ENCODE measurements at regions not wholly inside any gene's neighbourhood (a gene's known extent, or its start where the extent isn't known, plus 50 kb on each side); places are given as distances from the start of the nearest gene placed in this dataset.
"Not testable (repeated sequence)": the region's sequence is repeated elsewhere in the genome, so short reads cannot be mapped to it uniquely, and the experiment has no call there.

DNA sequence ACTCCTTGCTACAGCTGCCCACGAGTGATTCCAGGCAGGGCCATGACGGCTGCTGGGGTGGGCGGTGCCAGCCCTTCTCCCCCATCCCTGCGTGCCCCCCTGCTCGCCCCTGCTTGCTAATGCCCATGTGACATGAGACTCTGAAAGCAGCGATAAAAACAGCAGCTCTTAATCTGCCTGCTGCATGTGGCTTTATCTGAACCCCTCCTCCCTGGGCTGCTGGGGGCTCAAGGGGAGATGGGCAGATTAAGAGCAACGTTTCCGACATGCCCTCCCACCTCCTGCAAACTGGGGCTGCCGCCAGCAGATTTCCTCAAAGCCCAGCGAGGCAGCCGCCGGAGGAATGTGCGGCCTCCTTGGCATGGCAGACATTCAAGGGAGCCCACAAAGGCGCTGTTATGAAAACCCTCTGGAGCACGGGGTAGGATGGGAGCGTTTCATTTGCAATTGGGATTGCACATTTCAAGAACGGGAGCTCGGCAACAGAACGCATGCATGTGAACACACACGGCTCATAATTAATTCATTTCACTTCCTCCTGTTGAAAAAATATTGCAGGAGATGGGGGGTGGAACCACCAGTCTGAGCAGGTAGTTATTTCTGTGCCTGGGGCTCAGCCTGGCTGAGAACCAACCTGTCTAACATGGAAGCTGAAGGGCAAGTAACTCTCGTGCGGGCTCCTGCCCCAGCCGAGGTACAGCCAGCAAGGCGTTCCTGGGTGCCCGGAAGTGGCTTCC is 504.2 kb upstream of the PROK2 start:
- no peak for DNase-seq

DNA sequence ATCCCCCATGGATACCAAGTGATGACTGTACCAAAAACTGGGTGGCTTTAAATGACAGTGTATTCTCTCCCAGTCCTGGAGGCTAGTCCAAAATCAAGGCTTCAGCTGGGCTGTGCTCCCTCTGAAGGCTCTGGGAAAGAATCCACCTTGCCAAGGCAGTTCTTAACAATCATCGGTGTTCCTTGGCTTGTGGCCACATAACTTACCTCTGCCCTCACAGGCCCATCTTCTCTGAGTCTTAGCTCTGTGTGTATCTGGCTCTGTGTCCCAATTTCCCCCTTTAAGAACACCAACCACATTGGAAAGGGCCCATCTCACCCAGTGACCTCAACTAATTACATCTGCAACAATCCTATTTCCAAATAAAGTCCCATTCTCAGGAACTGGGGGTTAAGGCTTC is 503.0 kb upstream of the PROK2 start:
- no peak for DNase-seq

DNA sequence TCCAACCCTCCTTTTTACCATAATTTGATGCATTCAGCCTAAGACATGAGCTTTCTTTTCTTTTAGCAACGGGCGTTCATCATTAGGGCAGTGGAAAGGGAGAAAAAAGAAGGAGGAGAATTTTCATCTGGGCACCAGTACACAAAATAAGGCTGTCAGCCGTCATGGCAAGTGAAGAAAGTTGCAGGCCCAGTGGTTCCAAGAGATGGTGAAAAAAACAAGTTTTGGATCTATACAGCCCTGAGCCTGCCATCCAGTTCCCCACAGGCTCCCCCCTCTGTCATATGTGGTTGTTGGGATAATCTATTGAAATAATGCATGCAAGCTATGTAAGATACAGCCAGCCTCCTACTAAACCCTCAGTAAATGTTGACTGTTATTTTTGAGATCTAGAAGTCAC is 500.6 kb upstream of the PROK2 start:
- no peak for DNase-seq

DNA sequence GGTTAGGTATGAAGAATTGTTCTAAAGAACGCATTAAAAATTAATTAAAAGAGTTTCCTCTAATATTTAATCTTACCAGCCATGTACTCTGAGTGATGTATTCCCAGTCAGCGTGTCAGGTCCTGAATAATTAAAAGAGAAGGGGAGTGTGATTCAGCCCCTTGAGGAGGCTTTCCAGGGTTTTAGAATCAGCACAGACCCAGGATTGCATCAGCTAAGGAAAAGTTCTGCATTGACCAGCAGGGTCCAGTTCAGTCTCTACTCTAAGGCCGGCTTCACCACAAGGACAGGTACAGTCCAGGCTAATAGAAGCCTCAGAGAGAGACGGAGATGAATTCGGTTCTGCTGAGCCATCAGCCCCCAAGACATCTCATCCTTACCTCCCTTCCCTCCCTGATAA is 499.5 kb upstream of the PROK2 start:
- no peak for DNase-seq

DNA sequence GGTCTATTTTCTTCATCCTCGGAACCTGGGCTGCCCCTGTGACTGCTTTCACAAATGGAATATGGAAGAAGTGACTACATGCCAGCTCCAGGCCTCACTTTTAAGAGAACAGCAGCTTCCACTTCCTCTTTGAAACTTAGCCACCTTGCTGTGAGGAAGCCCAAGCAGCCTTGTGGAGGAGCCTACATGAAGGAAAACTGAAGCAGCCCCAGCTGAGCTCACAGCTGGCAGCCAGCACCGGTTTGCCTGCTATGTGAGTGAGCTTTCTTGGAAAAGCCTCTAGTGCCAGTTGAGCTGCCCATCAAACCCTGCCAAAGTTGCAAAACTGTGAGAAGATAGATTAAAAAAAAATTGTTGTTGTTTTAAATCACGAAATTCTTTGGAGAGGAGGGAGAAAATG is 498.0 kb upstream of the PROK2 start:
- DNase-seq: no peak

DNA sequence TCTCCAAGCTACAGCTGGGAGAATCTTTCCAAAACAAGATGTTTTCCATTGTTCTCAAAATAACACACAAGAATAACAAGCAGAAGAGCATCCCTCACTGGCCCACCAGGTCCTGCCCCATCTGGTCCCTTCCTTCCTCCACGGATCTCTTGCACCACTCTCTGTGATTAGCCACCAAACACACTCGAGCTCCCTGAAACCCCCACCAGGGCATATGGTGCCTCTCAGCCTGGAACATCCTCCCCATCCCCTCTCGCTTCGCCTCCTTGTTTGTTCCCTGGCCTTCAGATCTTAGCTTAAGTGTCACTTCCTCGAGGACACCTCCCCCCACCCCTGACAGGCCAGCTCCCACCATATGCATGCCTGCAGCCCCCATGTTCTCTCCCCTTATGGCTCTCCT is 496.6 kb upstream of the PROK2 start:
- no peak for DNase-seq

DNA sequence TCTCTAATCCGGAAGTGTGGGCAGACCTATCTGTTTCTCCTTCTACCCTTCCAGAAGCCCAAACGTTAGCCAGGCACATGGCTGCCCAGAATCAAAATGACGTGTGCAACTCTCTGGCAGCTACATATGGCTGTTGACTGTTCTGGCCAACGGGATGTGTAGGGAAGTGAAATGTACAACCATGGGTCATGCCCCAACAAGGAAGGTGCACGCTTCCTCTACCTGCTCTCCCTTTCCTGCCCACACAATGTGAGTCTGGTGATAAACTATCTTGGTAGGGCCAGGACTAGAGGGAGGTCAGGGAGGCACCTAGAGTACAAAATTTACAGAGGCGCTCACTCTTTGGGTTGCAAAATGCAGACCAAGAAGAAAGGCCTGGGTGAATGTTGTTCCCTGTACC is 495.9 kb upstream of the PROK2 start:
- DNase-seq: no peak

DNA sequence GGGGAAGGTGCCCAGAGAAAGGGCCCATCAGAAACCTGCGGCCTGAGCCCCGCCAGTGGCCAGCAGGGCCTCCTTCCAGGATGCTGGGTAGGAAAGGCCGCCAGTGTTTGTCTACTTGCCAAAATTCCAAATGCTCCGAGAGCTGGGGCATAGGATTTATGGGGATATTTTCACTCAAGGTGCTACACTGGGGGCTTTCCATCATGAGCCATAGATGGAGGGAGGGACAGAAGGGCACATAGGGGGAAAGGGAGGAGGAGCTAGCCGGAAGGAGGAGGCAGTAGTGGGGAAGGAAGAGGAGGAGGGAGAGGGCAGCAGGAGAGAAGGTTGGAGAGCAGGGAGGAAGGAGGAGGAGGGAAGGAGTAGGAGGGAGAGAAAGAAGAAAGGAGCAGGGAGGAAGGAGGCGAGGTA is 494.7 kb upstream of the PROK2 start:
- DNase-seq: no peak

DNA sequence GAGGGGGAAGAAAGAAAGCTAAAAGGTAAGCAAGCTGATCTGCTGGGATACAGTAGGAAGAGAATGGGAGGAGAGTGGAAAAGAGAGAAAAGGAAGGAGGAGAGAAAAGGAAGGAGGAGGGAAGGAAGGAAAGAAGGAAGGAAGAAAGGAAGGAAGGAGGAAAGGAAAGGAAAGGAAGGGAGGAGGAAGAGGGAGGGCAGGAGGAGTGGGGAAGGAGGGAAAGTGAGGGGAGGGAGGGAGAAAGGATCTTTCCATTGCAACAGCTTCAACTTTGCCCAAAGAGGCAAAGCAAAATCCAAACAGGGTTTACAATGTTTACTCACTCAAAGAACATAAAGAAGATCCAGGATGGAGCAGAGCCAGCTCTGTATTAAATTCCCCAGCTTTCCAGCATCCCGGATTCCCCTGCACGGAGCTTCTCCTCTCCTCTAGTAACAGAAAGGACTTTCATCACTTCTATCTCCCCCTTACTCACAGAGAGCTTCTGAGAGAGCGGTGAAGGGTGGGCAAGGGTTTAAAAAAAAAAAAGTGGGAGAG is 494.2 kb upstream of the PROK2 start:
- no peak for DNase-seq

DNA sequence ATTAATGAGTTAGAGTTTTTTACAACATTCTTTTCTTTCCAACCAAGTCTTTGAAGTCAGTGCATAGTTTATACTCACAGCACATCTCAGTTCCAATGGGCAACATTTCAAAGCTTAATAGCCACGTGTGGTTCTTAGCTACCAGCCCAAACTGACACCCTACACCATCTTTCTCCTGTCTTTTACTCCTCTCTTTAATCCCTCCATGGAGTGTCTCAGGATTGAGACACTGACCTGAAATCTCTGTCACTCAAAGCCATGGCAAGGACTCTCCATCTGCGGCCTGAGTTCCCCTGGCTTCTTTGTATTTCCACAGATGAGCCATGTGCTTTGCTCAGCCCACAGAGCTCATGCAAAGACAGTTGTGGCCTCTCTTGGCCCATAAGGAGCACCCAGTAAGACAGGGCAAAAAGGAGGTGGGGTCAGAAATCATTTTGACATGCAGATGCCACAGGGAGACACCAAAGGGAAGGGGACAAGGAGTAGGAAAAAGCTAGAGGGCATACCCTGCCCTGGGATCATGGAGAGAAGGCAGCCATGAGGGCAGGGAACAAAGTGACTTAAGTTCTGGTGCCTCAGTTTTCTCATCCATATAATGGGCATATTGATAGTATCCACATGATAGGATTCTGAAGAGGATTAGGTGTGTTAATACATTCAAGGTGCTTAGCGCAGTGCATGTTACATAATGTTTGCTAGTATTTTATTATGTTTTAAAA is 493.6 kb upstream of the PROK2 start:
- DNase-seq: no peak

DNA sequence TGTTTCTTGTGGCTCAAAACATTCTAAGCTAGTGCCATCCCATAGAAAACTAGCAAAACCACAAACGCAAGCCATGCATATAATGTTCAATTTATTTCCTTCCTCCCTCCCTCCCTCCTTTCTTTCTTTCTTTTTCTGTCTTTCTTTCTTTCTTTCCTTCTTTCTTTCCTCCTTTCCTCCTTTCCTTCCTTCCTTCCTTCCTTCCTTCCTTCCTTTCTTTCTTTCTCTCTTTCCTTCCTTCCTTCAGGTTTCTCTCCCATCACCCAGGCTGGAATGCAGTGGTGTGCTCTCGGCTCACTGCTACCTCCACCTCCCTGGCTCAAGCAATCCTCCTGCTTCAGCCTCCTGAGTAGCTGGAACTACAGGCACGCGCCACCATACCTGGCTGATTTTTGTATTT is 492.8 kb upstream of the PROK2 start:
- DNase-seq: no peak

DNA sequence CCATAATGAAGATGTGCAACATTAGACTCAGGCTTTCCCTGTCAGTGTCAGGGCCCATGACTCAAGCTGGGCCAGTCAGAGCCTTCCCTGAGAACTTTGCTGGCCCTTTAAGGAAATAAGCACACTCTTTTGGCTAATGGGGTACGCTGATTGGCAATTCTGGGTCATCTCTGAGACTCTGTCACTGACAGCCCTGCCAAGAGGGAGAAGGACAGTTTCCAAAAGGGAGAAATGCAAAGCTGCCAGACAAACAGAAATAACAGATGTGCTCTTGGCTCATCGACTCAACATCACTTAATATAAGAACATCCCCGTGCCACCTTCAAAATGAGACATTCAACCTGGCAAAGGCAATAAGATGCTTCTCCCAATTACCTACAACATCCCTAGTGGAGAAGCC is 491.9 kb upstream of the PROK2 start:
- DNase-seq: no peak

DNA sequence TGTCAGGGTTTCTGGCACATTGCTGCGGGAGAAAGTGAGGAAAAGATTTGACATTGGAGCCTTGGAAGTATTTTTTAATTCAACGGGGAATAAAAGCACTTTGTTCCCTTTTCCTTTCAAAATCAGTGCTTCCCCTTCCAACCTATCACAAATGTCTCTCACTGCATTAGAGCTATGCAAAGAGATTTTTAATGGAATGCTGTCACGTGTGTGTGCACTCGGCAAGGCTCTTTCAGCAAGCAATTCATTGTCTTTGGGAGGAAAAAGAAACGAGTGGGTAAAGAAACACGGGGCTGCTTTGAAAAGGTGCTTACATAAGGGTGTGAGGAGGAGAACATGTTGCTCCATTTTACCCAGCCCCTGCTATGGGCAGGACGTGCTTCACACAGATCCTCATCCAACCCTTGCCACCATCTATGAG is 490.4 kb upstream of the PROK2 start:
- no peak for DNase-seq

DNA sequence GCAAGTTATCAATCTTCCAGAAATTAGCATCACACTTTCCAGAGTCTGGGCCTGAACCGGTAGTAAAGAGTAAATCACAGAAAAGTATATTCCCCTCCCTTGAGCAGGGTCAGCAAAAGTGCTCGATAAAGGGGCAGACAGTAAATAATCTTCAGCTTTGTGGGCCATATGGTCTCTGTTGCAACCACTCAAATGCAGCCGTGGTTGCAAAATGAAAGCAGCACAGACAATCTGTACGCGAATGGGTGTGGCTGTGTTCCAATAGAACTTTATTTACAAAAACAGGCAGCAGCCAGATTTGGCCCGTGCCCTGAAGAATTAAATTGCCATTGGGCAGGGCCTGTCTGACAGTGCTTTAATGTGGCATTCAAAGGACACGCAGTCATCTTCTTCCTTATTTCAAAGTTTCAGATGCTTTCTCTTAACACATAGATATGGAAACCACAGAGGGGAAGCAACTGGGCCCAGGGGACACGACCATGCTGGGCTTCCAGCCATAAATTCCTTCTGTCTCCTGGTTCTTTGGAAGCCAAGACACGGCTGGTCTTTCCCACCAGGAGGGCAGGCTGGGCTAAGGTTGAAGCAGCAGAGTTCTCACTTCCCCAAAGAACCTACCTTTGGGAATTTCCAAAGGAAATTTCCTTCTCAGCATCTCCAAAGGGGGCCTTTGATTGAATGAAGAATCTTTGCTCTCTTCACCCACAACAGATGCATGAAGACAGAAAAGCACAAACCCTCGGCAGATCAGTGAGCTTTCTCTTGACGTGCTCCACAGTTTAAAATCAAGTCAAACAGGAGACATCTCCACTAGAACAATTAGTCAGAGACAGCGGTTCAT is 489.8 kb upstream of the PROK2 start:
- DNase-seq: no peak

DNA sequence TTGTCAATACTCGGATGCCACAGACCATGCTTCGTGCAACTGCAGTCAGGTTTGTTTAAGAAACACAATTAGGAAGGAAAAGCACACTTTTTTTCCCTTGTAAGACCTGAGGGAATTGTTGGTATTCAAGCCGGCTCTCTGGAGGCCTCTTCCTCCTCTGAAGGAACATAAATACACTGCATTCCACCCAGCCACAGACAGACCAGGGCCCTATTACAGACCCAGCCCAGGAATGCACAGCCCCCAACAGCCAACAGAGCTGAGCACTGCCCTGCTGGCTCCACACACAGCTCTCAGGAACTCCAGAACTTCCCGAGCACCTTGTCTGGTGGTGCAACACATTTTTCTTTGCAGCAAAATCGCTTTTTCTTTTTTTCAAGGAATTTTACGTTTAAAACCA is 488.7 kb upstream of the PROK2 start:
- no peak for DNase-seq

DNA sequence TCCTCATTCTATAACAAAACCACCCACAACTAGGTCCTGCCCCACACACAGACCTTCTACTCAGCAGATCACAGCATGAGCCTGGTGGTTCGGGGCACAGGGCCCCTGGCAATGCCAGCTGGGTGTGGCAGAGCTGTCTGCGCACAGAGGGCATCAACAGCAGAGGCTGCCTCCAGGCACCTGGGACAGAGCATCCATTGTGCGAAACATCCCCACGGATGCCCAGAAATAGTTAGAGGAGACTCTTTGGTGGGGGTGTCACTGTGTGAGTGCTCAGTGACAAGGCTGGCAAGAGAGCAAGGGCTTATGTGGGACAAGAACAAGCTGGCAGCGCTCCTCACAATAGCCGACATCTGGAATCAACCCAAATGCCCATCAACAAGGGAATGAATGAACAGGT is 487.4 kb upstream of the PROK2 start:
- DNase-seq: no peak

DNA sequence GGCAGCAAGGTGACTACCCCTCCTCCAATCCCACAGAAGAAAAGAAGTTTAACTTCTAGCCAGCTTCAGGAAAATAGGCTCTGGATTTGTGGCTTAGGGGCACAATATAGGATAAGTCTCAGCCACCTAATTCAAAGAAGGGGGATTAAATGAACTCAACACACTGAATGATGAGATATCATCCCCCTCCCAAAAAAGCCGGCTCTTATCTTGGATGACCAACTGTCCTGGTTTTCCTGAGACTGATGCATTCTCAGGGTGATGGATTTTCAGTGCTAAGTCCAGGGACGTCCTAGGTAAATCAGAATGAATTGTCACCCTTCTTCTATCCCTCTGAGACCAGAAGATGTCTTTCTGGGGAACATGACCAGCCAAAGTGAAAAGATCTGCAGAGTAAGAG is 487.0 kb upstream of the PROK2 start:
- no peak for DNase-seq

DNA sequence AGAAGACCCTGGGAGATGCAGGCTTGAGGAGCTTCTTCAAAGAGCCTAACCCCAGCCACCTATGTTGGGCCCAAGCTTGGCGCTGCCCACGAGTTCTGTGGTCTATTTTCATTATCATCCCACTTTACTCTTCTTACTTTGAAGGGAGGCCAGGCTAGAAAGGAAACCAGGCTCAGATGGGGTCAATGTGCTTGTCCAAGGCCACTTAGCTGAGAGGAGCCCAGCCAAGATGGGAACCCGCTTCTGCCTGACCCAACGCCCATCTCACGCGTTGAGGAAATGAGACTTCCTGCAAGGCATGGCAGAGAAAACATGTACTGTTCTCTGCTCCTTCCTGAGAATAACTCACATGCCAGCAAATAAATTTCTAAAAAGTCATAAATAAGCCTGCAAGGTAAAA is 486.3 kb upstream of the PROK2 start:
- DNase-seq: no peak

DNA sequence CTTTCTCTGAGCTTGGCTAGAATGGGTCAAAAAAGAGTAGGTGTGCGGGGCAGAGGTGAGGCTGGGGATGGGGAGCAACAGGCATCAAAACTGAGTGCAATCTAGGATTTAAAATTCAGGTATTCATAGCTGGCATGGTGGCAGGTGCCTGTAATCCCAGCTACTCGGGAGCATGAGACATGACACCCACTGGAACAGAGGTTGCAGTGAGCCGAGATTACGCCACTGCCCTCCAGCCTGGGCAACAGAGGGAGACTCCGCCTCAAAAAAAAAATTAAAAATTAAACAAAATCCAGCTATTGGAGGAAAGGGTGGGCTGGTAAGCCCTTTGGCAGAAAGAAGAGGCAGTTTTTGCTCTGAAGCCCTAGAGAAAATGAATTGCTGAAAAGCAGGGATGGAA is 485.8 kb upstream of the PROK2 start:
- DNase-seq: no peak

DNA sequence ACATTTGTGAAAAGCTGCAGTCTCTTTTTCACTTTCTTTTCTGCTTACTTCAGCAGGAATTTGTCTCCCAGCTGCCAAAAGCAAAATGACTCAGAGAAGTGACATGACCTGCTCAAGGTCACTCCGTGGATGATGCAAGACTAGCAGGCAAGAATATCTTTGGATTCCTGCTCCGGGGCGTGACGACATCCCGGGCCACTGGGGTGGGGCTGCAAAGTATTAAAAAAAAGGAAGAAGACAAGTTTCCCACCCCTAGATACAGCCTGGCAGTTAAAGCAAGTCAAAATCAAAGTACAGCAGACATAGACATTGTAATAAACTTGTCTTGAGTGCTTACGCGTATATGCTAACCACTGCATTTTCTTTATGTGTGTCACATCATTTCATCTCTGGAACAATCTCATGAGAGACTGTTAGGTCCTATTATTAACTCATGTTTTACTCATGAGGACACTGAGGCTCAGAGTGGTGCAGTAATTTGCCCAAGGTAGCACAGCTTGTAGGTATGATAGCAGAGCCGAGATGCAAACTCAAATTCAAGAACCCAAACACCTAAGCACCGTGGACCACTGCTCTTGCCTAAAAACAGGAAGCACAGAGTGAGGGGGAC is 485.2 kb upstream of the PROK2 start:
- no peak for DNase-seq

DNA sequence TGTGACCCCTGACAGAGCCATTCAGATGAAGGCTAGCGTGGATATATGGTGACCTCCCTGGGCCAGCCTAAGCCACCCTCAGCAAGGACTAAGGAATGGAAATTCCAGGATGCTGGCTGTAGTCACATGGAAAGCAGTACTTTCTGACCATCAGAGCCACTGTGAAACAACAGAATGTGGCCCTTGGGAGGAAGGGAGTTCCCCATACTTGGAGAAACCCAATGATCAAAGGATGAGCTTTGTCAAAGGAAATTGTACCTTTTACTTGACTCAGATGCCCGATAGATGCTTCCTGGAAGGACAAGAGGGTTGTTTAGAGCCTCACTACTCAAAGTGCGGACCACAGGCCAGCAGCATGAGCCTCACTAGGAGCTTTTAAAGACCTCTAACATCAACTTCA is 484.5 kb upstream of the PROK2 start:
- no peak for DNase-seq

DNA sequence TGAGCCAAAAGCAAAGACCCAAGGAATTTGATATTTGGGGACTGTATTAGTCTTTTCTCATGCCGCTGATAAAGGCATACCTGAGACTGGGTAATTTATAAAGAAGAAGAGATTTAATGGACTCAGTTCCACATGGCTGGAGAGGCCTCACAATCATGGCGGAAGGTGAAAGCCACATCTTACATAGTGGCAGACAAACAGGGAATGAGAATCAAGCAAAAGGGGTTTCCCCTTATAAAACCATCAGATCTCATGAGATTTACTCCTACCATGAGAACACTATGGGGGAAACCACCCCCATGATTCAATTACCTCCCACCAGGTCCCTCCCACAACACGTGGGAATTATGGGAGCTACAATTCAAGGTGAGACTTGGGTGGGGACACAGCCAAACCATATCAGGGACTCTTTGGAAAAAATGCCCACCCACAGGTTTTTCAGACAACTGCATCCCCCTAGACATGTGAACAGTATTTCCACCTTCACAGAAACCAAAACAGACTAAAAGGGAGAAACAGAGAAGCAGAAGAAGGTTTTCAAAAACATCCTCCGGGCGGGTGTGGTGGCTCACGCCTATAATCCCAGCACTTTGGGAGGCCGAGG is 482.1 kb upstream of the PROK2 start:
- DNase-seq: not testable (repeated sequence)

DNA sequence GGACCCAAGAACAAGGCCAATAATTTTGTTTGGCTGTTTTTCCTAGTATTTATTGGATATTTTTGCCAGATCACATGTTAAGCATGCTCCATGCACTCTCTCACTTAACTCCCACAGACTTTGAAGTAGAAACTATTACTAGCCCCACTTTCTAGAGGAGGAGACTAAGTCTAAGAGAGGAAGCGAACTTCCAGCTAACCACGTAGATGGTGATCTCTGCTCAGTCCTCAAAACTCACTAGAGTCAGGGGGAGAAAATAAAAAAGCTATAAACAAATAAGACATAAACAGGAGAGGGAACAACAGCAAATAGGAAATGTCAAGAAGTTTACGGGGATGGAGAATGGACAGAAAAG is 481.0 kb upstream of the PROK2 start:
- no peak for DNase-seq

All from activated naive CD4-positive, alpha-beta T cell treated with Interleukin-2 at 50 U/mL for 16 hours (primary cell).